Smooth muscle cell (in vitro differentiated cells): ENCODE measurements at regions not wholly inside any gene's neighbourhood (a gene's known extent, or its start where the extent isn't known, plus 50 kb on each side); places are given as distances from the start of the nearest gene placed in this dataset.

Experiments used
- DNase-seq: peaks from one replicate; lab custom pipeline; 2025; ENCODE audit not compliant: unreplicated experiment; lab: John Stamatoyannopoulos, UW
- H2AFZ ChIP-seq: fragments of 200-600 bp; sonication (generic); 2 replicates; pipeline ENCODE4 v1.6.0; 2016; ENCODE audit warnings: antibody characterized with exemption, low read depth, mild to moderate bottlenecking
- H3F3A ChIP-seq: fragments of 200-600 bp; sonication (generic); 2 replicates; pipeline ENCODE4 v1.6.0; 2017; ENCODE audit warnings: antibody characterized with exemption, low read depth
- H3K27ac ChIP-seq: fragments of 200-600 bp; sonication (generic); 2 replicates; pipeline ENCODE4 v1.5.1; 2016; ENCODE audit warnings: low read depth, mild to moderate bottlenecking
- H3K27me3 ChIP-seq: fragments of 200-600 bp; sonication (generic); 2 replicates; pipeline ENCODE4 v1.6.1; 2016; ENCODE audit warnings: low read depth, mild to moderate bottlenecking
- H3K36me3 ChIP-seq: fragments of 200-600 bp; sonication (generic); 2 replicates; pipeline ENCODE4 v1.5.1; 2016; ENCODE audit warnings: low read depth
- H3K4me1 ChIP-seq: fragments of 200-600 bp; sonication (generic); 2 replicates; pipeline ENCODE4 v1.5.1; 2016; ENCODE audit warnings: low read depth
- H3K4me2 ChIP-seq: fragments of 200-600 bp; sonication (generic); 2 replicates; pipeline ENCODE4 v1.6.0; 2016; ENCODE audit warnings: mild to moderate bottlenecking
- H3K4me3 ChIP-seq: fragments of 200-600 bp; sonication (generic); 2 replicates; pipeline ENCODE4 v1.5.1; 2016; ENCODE audit warnings: mild to moderate bottlenecking
- H3K79me2 ChIP-seq: fragments of 200-600 bp; sonication (generic); 2 replicates; pipeline ENCODE4 v1.6.0; 2016; ENCODE audit warnings: low read depth, mild to moderate bottlenecking
- H3K9ac ChIP-seq: fragments of 200-600 bp; sonication (generic); 2 replicates; pipeline ENCODE4 v1.6.0; 2016; ENCODE audit warnings: low read depth
- H3K9me3 ChIP-seq: fragments of 200-600 bp; sonication (generic); replicated peaks from 2 replicates; pipeline ENCODE4 v1.5.1; 2016; ENCODE audit warnings: low read depth
- H4K20me1 ChIP-seq: fragments of 200-600 bp; sonication (generic); 2 replicates; pipeline ENCODE4 v1.6.0; 2016; ENCODE audit warnings: low read depth
- CTCF ChIP-seq: fragments of 200-600 bp; sonication (generic); IDR thresholded peaks from 2 replicates; pipeline ENCODE4 v1.5.1; 2017; ENCODE audit warnings: borderline replicate concordance, mild to moderate bottlenecking, antibody characterized with exemption; ENCODE audit not compliant: insufficient read depth, poor library complexity, severe bottlenecking
- WGBS: methylation state at CpG from one replicate; pipeline ENCODE4 v1.1.7; 2016; ENCODE audit warnings: low lambda C conversion rate; 5-methylcytosine and 5-hydroxymethylcytosine counted together

- no peak overlapping the region for H3K27ac ChIP-seq
- 71% methylated on average over 1 of the region's 1 CpG for WGBS
- no peaks in the 10 kb centered on the region for H3F3A ChIP-seq
- peaks cover 3% of the 10 kb centered on the region for H3K27me3 ChIP-seq
- H3K4me2 ChIP-seq: no peak overlapping the region
- no peak for TF ChIP-seq CTCF
- H3K79me2 ChIP-seq: no peaks in the 10 kb centered on the region
- H2AFZ ChIP-seq: no peak overlapping the region
- no peaks in the 10 kb centered on the region for H4K20me1 ChIP-seq
- no peaks in the 10 kb centered on the region for H3K4me1 ChIP-seq
- H3K9ac ChIP-seq: no peak overlapping the region
- no peaks in the 10 kb centered on the region for H3K36me3 ChIP-seq
- no peaks in the 10 kb centered on the region for H3K9me3 ChIP-seq
- H3K4me3 ChIP-seq: no peak overlapping the region
- no peak for DNase-seq
Measured at GRCh38 chr3:132161608-132162007, 126.8 kb upstream of the CPNE4 start.

GRCh38 chr3:132164469-132165092 lies 129.8 kb upstream of the CPNE4 start:
- H3F3A ChIP-seq: no peaks in the 10 kb centered on the region
- H4K20me1 ChIP-seq: no peaks in the 10 kb centered on the region
- H3K4me3 ChIP-seq: no peak overlapping the region
- no peak for TF ChIP-seq CTCF
- no peaks in the 10 kb centered on the region for H3K4me1 ChIP-seq
- H3K27ac ChIP-seq: no peak overlapping the region
- no peak overlapping the region for H3K9ac ChIP-seq
- WGBS: 68% methylated on average over 1 of the region's 1 CpG
- DNase-seq: no peak
- no peak overlapping the region for H3K4me2 ChIP-seq
- no peak overlapping the region for H2AFZ ChIP-seq
- H3K79me2 ChIP-seq: no peaks in the 10 kb centered on the region
- no peaks in the 10 kb centered on the region for H3K36me3 ChIP-seq
- no peaks in the 10 kb centered on the region for H3K27me3 ChIP-seq
- no peaks in the 10 kb centered on the region for H3K9me3 ChIP-seq

GRCh38 chr3:132167870-132168269 lies 133.1 kb upstream of the CPNE4 start:
- Histone ChIP-seq H3K9me3 (no peaks in the 10 kb centered on the region), H3F3A (no peaks in the 10 kb centered on the region), H2AFZ (no peak overlapping the region), H3K4me3 (no peak overlapping the region), H3K4me1 (no peaks in the 10 kb centered on the region), H3K27me3 (peaks cover 4% of the 10 kb centered on the region), H4K20me1 (no peaks in the 10 kb centered on the region), H3K36me3 (no peaks in the 10 kb centered on the region), H3K27ac (no peak overlapping the region), H3K9ac (no peak overlapping the region), H3K79me2 (no peaks in the 10 kb centered on the region), H3K4me2 (no peak overlapping the region)
- DNase-seq: no peak
- WGBS: 78% methylated on average over 5 of the region's 5 CpGs
- TF ChIP-seq CTCF: no peak

GRCh38 chr3:132174500-132174899 lies 139.7 kb upstream of the CPNE4 start:
- H2AFZ ChIP-seq: no peak overlapping the region
- no peaks in the 10 kb centered on the region for H3K79me2 ChIP-seq
- H3K4me1 ChIP-seq: no peaks in the 10 kb centered on the region
- H3K4me2 ChIP-seq: no peak overlapping the region
- H3F3A ChIP-seq: no peaks in the 10 kb centered on the region
- peaks cover 4% of the 10 kb centered on the region for H3K27me3 ChIP-seq
- H3K4me3 ChIP-seq: no peak overlapping the region
- no peaks in the 10 kb centered on the region for H3K36me3 ChIP-seq
- no peak overlapping the region for H3K27ac ChIP-seq
- no peak overlapping the region for H3K9ac ChIP-seq
- no peak for TF ChIP-seq CTCF
- no peak for DNase-seq
- no peaks in the 10 kb centered on the region for H4K20me1 ChIP-seq
- no peaks in the 10 kb centered on the region for H3K9me3 ChIP-seq
- WGBS: 57% methylated on average over 1 of the region's 1 CpG
